UCSD-AML1 (cell line): ENCODE measurements at regions not wholly inside any gene's neighbourhood (a gene's known extent, or its start where the extent isn't known, plus 50 kb on each side); places are given as distances from the start of the nearest gene placed in this dataset.
"Not testable (repeated sequence)": the region's sequence is repeated elsewhere in the genome, so short reads cannot be mapped to it uniquely, and the experiment has no call there.

ENCODE experiments used
- DNase-seq: peaks from one replicate; lab custom pipeline; 2025; ENCODE audit not compliant: unreplicated experiment; lab: John Stamatoyannopoulos, UW

GRCh38 chr2:8611246-8611645 lies 70.6 kb upstream of the ID2 start:
- no peak for DNase-seq

- DNase-seq = no peak
Measured at GRCh38 chr2:8611700-8612099, 70.2 kb upstream of the ID2 start.

- no peak for DNase-seq
Measured at GRCh38 chr2:8612734-8613179, 69.1 kb upstream of the ID2 start.

GRCh38 chr2:8613207-8613999 lies 68.5 kb upstream of the ID2 start:
- not testable (repeated sequence) for DNase-seq

- no peak for DNase-seq
Measured at GRCh38 chr2:8614646-8615045, 67.2 kb upstream of the ID2 start.

GRCh38 chr2:8615252-8615575 lies 66.6 kb upstream of the ID2 start:
- no peak for DNase-seq

GRCh38 chr2:8615576-8616281 lies 66.1 kb upstream of the ID2 start:
- no peak for DNase-seq

- DNase-seq = no peak
Measured at GRCh38 chr2:8617048-8617447, 64.8 kb upstream of the ID2 start.

- no peak for DNase-seq
Measured at GRCh38 chr2:8617590-8617989, 64.3 kb upstream of the ID2 start.

- no peak for DNase-seq
Measured at GRCh38 chr2:8619071-8619470, 62.8 kb upstream of the ID2 start.

- DNase-seq = no peak
Measured at GRCh38 chr2:8620611-8621382, 61.1 kb upstream of the ID2 start.

GRCh38 chr2:8622199-8622911 lies 59.5 kb upstream of the ID2 start:
- DNase-seq = no peak

- no peak for DNase-seq
Measured at GRCh38 chr2:8622924-8623465, 58.9 kb upstream of the ID2 start.

GRCh38 chr2:8623576-8623957 lies 58.3 kb upstream of the ID2 start:
- DNase-seq = no peak

- DNase-seq = no peak
Measured at GRCh38 chr2:8623958-8624591, 57.8 kb upstream of the ID2 start.

- DNase-seq = no peak
Measured at GRCh38 chr2:8624855-8625398, 56.9 kb upstream of the ID2 start.

- DNase-seq = no peak
Measured at GRCh38 chr2:8625399-8626300, 56.2 kb upstream of the ID2 start.

GRCh38 chr2:8626572-8626971 lies 55.3 kb upstream of the ID2 start:
- DNase-seq = no peak

GRCh38 chr2:8627019-8627691 lies 54.7 kb upstream of the ID2 start:
- no peak for DNase-seq
